Neural cell (in vitro differentiated cells): ENCODE measurements at regions not wholly inside any gene's neighbourhood (a gene's known extent, or its start where the extent isn't known, plus 50 kb on each side); places are given as distances from the start of the nearest gene placed in this dataset.

Source experiments
- H2AFZ ChIP-seq: fragments of 200-600, 300-800 bp; sonication (generic), shearing (Covaris generic); 2 replicates; pipeline ENCODE4 v1.6.0; 2014; ENCODE audit warnings: low read depth, mild to moderate bottlenecking, antibody characterized with exemption, low read length, moderate library complexity
- H3F3A ChIP-seq: fragments of 200-600 bp; shearing (Covaris generic); 2 replicates; pipeline ENCODE4 v1.6.1; 2016; ENCODE audit warnings: mild to moderate bottlenecking, moderate library complexity, mixed read lengths, antibody characterized with exemption, low read length; ENCODE audit not compliant: insufficient read depth, poor library complexity, severe bottlenecking
- H3K27ac ChIP-seq: fragments of 200-600, 300-800 bp; sonication (generic), shearing (Covaris generic); 2 replicates; pipeline ENCODE4 v1.5.1; 2014; ENCODE audit warnings: mild to moderate bottlenecking, low read length, moderate library complexity
- H3K27me3 ChIP-seq: fragments of 300-800, 200-600 bp; sonication (generic), shearing (Covaris generic); 2 replicates; pipeline ENCODE4 v1.6.0; 2014; ENCODE audit warnings: mild to moderate bottlenecking, low read depth, low read length, moderate library complexity; ENCODE audit not compliant: insufficient read depth
- H3K36me3 ChIP-seq: fragments of 300-800, 200-600 bp; sonication (generic), shearing (Covaris generic); 2 replicates; pipeline ENCODE4 v1.5.1; 2014; ENCODE audit warnings: mild to moderate bottlenecking, antibody characterized with exemption, low read length, moderate library complexity; ENCODE audit not compliant: insufficient read depth
- H3K4me2 ChIP-seq: fragments of 300-800, 200-600 bp; sonication (generic), shearing (Covaris generic); 2 replicates; pipeline ENCODE4 v1.6.0; 2014; ENCODE audit warnings: mild to moderate bottlenecking, low read length
- H3K4me3 ChIP-seq: fragments of 300-800, 200-600 bp; sonication (generic), shearing (Covaris generic); 2 replicates; pipeline ENCODE4 v1.5.1; 2014; ENCODE audit warnings: mild to moderate bottlenecking, low read length, moderate library complexity
- H3K79me2 ChIP-seq: fragments of 200-600 bp; shearing (Covaris generic); replicated peaks from 2 replicates; pipeline ENCODE4 v1.6.0; 2014; ENCODE audit warnings: mild to moderate bottlenecking, low read length, moderate library complexity; ENCODE audit not compliant: insufficient read depth
- H3K9ac ChIP-seq: fragments of 300-800, 200-600 bp; sonication (generic), shearing (Covaris generic); 2 replicates; pipeline ENCODE4 v1.6.1; 2016; ENCODE audit warnings: mild to moderate bottlenecking, low read length, mixed read lengths
- H3K9me2 ChIP-seq: fragments of 200-600 bp; shearing (Covaris generic); 2 replicates; pipeline ENCODE4 v1.6.1; 2016; ENCODE audit warnings: mild to moderate bottlenecking, low read length, mixed read lengths; ENCODE audit not compliant: insufficient read depth
- H3K9me3 ChIP-seq: fragments of 200-600, 300-800 bp; sonication (generic), shearing (Covaris generic); 2 replicates; pipeline ENCODE4 v1.6.1; 2016; ENCODE audit warnings: mild to moderate bottlenecking, mixed run types, low read length, moderate library complexity, mixed read lengths
- H4K20me1 ChIP-seq: fragments of 200-600 bp; shearing (Covaris generic); 2 replicates; pipeline ENCODE4 v1.6.1; 2016; ENCODE audit warnings: mild to moderate bottlenecking, mixed run types; ENCODE audit not compliant: insufficient read depth
- EP300 ChIP-seq: fragments of 450-650 bp; conservative IDR thresholded peaks from 2 replicates; pipeline ENCODE4 v1.6.1; 2014; ENCODE audit warnings: antibody characterized with exemption, mild to moderate bottlenecking, moderate library complexity; ENCODE audit not compliant: poor library complexity, severe bottlenecking
- EZH2 ChIP-seq: fragments of 200-600, 300-800 bp; shearing (Covaris generic), sonication (generic); IDR thresholded peaks from 2 replicates; pipeline ENCODE4 v1.6.1; 2014; ENCODE audit warnings: antibody characterized with exemption, low read length, borderline replicate concordance, mild to moderate bottlenecking; ENCODE audit not compliant: insufficient read depth, poor library complexity, severe bottlenecking
- MXI1 ChIP-seq: fragments of 450-650 bp; conservative IDR thresholded peaks from 2 replicates; pipeline ENCODE4 v1.6.1; 2014; ENCODE audit warnings: antibody characterized with exemption, mild to moderate bottlenecking; ENCODE audit not compliant: poor library complexity, severe bottlenecking
- POLR2AphosphoS5 ChIP-seq: IDR thresholded peaks from 2 replicates; pipeline ENCODE4 v1.6.1; 2012
- RAD21 ChIP-seq: fragments of 450-650 bp; conservative IDR thresholded peaks from 2 replicates; pipeline ENCODE4 v1.6.1; 2014; ENCODE audit warnings: antibody characterized with exemption, mild to moderate bottlenecking, moderate library complexity
- SMC3 ChIP-seq: fragments of 450-650 bp; conservative IDR thresholded peaks from 2 replicates; pipeline ENCODE4 v1.6.1; 2014; ENCODE audit warnings: antibody characterized with exemption, mild to moderate bottlenecking, moderate library complexity; ENCODE audit not compliant: poor library complexity
- TAF1 ChIP-seq: IDR thresholded peaks from 2 replicates; pipeline ENCODE4 v1.6.1; 2012; ENCODE audit warnings: low read depth
- TF ChIP-seq, protein P1 (sequence below): fragments of 450-650 bp; IDR thresholded peaks from 2 replicates; pipeline ENCODE4 v1.5.1; 2014; ENCODE audit warnings: antibody characterized with exemption, mild to moderate bottlenecking, moderate library complexity; ENCODE audit not compliant: poor library complexity, severe bottlenecking
- TF ChIP-seq, protein P2 (sequence below): IDR thresholded peaks from 2 replicates; pipeline ENCODE4 v1.6.1; 2012; ENCODE audit warnings: borderline replicate concordance

GRCh38 chr6:56767435-56767834 is 124.7 kb upstream of the DST start:
- Histone ChIP-seq H3K36me3 (no peaks in the 10 kb centered on the region), H4K20me1 (no peaks in the 10 kb centered on the region), H3K27me3 (no peaks in the 10 kb centered on the region), H2AFZ (no peak overlapping the region), H3K27ac (no peak overlapping the region), H3K9ac (no peak overlapping the region), H3K4me2 (no peak overlapping the region), H3K9me2 (no peaks in the 10 kb centered on the region), H3K9me3 (no peaks in the 10 kb centered on the region), H3F3A (no peaks in the 10 kb centered on the region), H3K79me2 (peaks cover 22% of the 10 kb centered on the region), H3K4me3 (no peak overlapping the region)
- TF ChIP-seq TAF1 (no peak), SMC3 (no peak)
- TF ChIP-seq, protein P1, sequence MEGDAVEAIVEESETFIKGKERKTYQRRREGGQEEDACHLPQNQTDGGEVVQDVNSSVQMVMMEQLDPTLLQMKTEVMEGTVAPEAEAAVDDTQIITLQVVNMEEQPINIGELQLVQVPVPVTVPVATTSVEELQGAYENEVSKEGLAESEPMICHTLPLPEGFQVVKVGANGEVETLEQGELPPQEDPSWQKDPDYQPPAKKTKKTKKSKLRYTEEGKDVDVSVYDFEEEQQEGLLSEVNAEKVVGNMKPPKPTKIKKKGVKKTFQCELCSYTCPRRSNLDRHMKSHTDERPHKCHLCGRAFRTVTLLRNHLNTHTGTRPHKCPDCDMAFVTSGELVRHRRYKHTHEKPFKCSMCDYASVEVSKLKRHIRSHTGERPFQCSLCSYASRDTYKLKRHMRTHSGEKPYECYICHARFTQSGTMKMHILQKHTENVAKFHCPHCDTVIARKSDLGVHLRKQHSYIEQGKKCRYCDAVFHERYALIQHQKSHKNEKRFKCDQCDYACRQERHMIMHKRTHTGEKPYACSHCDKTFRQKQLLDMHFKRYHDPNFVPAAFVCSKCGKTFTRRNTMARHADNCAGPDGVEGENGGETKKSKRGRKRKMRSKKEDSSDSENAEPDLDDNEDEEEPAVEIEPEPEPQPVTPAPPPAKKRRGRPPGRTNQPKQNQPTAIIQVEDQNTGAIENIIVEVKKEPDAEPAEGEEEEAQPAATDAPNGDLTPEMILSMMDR = no peak

GRCh38 chr6:56766806-56767178 is 124.1 kb upstream of the DST start:
- TF ChIP-seq, protein P2, sequence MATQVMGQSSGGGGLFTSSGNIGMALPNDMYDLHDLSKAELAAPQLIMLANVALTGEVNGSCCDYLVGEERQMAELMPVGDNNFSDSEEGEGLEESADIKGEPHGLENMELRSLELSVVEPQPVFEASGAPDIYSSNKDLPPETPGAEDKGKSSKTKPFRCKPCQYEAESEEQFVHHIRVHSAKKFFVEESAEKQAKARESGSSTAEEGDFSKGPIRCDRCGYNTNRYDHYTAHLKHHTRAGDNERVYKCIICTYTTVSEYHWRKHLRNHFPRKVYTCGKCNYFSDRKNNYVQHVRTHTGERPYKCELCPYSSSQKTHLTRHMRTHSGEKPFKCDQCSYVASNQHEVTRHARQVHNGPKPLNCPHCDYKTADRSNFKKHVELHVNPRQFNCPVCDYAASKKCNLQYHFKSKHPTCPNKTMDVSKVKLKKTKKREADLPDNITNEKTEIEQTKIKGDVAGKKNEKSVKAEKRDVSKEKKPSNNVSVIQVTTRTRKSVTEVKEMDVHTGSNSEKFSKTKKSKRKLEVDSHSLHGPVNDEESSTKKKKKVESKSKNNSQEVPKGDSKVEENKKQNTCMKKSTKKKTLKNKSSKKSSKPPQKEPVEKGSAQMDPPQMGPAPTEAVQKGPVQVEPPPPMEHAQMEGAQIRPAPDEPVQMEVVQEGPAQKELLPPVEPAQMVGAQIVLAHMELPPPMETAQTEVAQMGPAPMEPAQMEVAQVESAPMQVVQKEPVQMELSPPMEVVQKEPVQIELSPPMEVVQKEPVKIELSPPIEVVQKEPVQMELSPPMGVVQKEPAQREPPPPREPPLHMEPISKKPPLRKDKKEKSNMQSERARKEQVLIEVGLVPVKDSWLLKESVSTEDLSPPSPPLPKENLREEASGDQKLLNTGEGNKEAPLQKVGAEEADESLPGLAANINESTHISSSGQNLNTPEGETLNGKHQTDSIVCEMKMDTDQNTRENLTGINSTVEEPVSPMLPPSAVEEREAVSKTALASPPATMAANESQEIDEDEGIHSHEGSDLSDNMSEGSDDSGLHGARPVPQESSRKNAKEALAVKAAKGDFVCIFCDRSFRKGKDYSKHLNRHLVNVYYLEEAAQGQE = no peak
- TF ChIP-seq SMC3 = no peak
- TF ChIP-seq, protein P1 = no peak
- TF ChIP-seq TAF1 = no peak
- TF ChIP-seq EZH2 = no peak
- TF ChIP-seq MXI1 = no peak
- no peak for TF ChIP-seq EP300
- TF ChIP-seq POLR2AphosphoS5 = no peak
- no peak for TF ChIP-seq RAD21
- Histone ChIP-seq H3K9me3 (no peaks in the 10 kb centered on the region), H3K9me2 (no peaks in the 10 kb centered on the region), H3K9ac (no peak overlapping the region), H3K4me2 (no peak overlapping the region), H3K4me3 (no peak overlapping the region), H3K27me3 (no peaks in the 10 kb centered on the region), H2AFZ (no peak overlapping the region), H3K79me2 (peaks cover 22% of the 10 kb centered on the region), H3K36me3 (no peaks in the 10 kb centered on the region), H3F3A (no peaks in the 10 kb centered on the region), H3K27ac (no peak overlapping the region), H4K20me1 (no peaks in the 10 kb centered on the region)
